NB4 (cell line): ENCODE measurements at regions not wholly inside any gene's neighbourhood (a gene's known extent, or its start where the extent isn't known, plus 50 kb on each side); places are given as distances from the start of the nearest gene placed in this dataset.
"Not testable (repeated sequence)": the region's sequence is repeated elsewhere in the genome, so short reads cannot be mapped to it uniquely, and the experiment has no call there.

Source experiments
- CTCF ChIP-seq: IDR thresholded peaks from one replicate; pipeline ENCODE4 v1.5.1; 2012; ENCODE audit warnings: low read depth, low read length
- MAX ChIP-seq: IDR thresholded peaks from 2 replicates; pipeline ENCODE4 v1.6.1; 2011; ENCODE audit warnings: low read depth, low read length
- POLR2A ChIP-seq: IDR thresholded peaks from 2 replicates; pipeline ENCODE4 v1.6.1; 2011; ENCODE audit warnings: mild to moderate bottlenecking; ENCODE audit not compliant: insufficient read length; ENCODE audit errors: extremely low read depth

GRCh38 chr11:112351423-112351822, 90.8 kb upstream of the PLET1 start:
- not testable (repeated sequence) for TF ChIP-seq CTCF, POLR2A, MAX
